Non-pigmented ciliary epithelial cell (primary cell): ENCODE measurements at regions not wholly inside any gene's neighbourhood (a gene's known extent, or its start where the extent isn't known, plus 50 kb on each side); places are given as distances from the start of the nearest gene placed in this dataset.
"Not testable (repeated sequence)": the region's sequence is repeated elsewhere in the genome, so short reads cannot be mapped to it uniquely, and the experiment has no call there.

Source experiments
- DNase-seq: peaks from one replicate; pipeline ENCODE4 v3.0.0-alpha.2; 2010; ENCODE audit warnings: low read depth

DNA sequence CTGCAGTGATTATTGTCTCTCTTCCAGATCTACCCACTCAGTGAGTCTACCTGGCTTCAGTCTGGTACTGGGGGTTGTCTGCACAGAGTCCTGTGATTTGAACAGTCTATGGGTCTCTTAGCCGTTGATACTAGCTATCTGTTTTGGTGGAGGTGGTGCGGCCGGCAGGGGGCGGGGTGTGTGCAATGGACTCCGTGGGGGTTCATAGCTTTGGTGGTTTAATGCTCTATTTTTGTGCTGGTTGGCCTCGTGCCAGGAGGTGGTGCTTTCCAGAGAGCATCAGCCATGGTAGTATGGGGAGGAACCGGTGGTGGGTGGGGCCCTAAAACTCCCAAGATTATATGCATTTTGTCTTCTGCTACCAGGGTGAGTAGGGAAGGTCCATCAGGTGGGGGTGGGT lies 1120.1 kb upstream of the FAM98A start:
- no peak for DNase-seq

GRCh38 chr2:34705551-34706247 lies 1106.6 kb upstream of the FAM98A start:
- DNase-seq = no peak

- DNase-seq = no peak
Observed at GRCh38 chr2:34703292-34703691, 1104.2 kb upstream of the FAM98A start.

GRCh38 chr2:34702391-34702790 lies 1103.3 kb upstream of the FAM98A start:
- DNase-seq = not testable (repeated sequence)

- not testable (repeated sequence) for DNase-seq
Observed at GRCh38 chr2:34677591-34677990, 1078.5 kb upstream of the FAM98A start.

GRCh38 chr2:34677119-34677531 lies 1078.0 kb upstream of the FAM98A start:
- DNase-seq = not testable (repeated sequence)

DNA sequence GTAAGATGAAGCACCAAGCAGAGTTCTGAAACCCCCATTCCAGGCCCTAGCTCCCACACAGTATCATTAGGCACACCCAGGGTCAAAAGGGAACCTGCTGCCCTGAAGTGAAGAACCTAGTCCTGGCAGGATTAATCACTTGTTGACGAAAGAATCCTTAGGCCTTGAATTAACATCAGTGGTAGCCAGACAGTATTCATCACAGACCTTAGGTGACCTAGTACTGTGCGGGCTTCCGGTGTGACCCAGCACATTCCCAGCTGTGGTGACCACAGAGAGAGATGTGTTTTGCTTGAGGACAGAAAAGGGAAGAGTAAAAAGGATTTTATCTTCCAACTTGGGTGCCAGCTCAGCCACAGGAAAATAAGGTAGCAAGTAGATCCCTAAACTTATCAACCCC lies 1071.4 kb upstream of the FAM98A start:
- DNase-seq = no peak

GRCh38 chr2:34666821-34667220 lies 1067.7 kb upstream of the FAM98A start:
- DNase-seq = no peak

- no peak for DNase-seq
Observed at GRCh38 chr2:34664266-34664665, 1065.2 kb upstream of the FAM98A start.

- no peak for DNase-seq
Observed at GRCh38 chr2:34663314-34663713, 1064.2 kb upstream of the FAM98A start.

- no peak for DNase-seq
Observed at GRCh38 chr2:34660741-34661140, 1061.6 kb upstream of the FAM98A start.

DNA sequence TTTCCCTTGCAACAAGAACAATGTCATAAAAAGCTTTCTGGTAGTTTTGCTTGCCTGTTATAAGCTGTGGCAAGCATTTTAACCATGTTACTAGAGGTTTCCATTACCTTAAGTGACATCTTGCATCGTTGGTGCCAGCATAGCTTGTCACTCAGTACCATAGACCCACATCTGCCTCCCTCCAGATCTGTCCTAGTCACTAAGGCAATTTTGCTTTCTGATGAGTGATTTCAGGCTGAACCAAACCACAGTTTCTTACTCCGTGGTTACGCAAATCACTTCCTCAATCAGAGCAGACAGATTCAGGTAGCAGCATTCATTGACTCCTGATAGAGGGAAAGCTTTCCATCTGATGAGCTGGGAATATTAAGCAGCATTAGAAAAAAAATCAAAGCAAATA lies 1057.5 kb upstream of the FAM98A start:
- no peak for DNase-seq

DNA sequence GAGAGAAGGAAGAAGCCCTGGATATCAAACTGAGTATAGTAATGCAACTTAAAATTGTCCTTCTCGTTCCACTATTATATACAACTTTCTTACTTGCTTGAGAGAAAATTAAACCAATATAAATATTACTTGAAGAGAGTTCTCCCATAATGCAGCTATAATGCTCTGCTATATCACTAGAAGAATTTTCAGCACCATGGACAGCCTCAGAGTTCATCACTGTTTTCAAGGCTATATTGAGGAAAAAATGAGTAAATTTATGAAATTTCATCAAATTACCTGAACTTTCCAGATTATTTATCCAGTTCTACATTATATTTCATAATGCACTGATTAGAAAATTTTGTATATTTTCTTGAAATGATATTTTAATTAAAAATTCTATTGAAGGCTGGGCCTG lies 1053.5 kb upstream of the FAM98A start:
- DNase-seq = no peak

GRCh38 chr2:34646901-34647300 lies 1047.8 kb upstream of the FAM98A start:
- DNase-seq = no peak

GRCh38 chr2:34632327-34632726 lies 1033.2 kb upstream of the FAM98A start:
- DNase-seq = no peak

DNA sequence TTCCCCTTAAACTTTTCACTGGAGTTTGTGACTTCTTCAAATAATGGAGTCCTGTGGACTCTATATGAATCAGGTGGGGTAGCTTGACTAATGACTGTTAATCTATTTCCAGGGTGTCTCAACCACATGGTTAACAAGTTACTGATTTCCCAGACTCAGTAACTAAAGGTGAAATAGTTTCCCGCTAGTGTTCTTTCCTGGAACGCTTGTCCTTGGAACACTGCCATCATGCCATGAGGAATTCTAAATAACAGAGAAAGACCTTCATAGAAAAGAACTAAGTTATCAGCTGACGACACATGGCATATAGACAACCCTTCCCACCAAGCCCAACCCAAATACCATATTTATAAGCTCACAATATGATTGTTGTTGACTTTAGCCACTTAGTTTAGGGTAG lies 1027.9 kb upstream of the FAM98A start:
- no peak for DNase-seq

DNA sequence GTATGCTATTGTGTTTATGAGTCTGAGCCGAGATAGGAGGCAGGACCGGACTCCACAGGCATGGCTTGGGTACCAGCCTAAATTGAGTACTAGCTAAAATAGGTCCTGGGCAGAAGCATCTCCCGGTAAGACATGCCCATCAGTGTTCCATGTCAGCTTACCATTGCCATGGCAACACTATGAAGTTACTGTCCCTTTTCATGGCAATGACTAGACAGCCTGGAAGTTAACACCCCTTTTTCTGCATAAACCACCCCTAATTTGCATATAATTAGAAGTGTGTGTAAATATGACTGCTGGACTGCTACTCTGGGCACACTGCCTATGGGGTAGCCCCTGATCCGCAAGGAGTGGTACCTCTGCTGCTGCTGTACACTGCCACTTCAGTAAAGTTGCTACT lies 1005.1 kb upstream of the FAM98A start:
- DNase-seq = no peak

- DNase-seq = no peak
Observed at GRCh38 chr2:34602262-34602661, 1003.2 kb upstream of the FAM98A start.

GRCh38 chr2:34601561-34601960 lies 1002.5 kb upstream of the FAM98A start:
- no peak for DNase-seq

DNA sequence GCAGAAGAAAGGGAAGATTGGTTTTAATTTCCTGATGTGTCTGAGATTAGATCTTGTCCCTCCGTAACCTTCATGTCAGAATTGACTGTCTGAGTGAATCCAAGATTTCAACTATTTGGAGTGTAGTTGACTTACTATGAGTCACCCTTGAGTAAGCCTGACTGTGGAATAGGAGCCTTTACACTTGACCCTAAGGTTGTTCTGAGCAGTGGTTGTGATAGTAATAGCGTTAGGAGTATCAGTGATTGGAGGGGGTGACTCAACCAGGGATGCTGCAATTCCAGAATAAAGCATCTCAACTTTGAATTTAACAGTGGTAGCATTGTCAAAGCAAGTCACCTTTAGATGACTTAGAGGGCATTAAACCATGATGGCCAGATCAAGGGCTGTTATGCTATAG lies 979.5 kb upstream of the FAM98A start:
- DNase-seq = no peak

GRCh38 chr2:34570266-34570872 lies 971.3 kb upstream of the FAM98A start:
- no peak for DNase-seq

- no peak for DNase-seq
Observed at GRCh38 chr2:34567128-34567527, 968.0 kb upstream of the FAM98A start.

DNA sequence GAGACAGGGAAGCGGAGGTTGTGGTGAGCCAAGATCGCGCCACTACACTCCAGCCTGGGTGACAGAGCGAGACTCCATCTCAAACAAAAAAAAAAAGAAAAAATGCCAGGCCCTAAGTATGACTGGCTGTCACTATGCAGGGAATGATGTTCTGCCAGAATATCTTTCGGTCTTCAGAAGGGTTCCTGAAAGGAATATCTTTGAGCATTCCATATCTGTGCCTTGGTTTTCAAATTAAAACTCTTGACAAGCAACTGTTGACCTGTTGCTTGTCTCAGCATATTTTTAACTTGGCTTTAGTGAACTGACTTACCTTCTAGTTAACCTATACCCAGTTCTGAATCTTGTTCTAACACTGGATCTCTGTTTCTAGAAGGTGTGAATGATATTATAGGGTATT lies 953.2 kb upstream of the FAM98A start:
- no peak for DNase-seq

- no peak for DNase-seq
Observed at GRCh38 chr2:34549710-34550345, 950.7 kb upstream of the FAM98A start.
